ENCODE measurements at regions not wholly inside any gene's neighbourhood (a gene's known extent, or its start where the extent isn't known, plus 50 kb on each side); places are given as distances from the start of the nearest gene placed in this dataset.

GRCh38 chr1:55322842-55323241 is 107.7 kb upstream of the USP24 start:
- no peak for DNase-seq (ENCODE audit: low read depth, low spot score)
- TF ChIP-seq ZNF274 (IDR thresholded peaks at IDR 0.05; ENCODE audit: low read depth, low read length) (no peak), SUZ12 (IDR thresholded peaks at IDR 0.05; ENCODE audit: extremely low read depth, insufficient read depth, insufficient read length) (no peak), YY1 (IDR thresholded peaks at IDR 0.05; ENCODE audit: insufficient read depth, insufficient read length) (no peak)

DNA sequence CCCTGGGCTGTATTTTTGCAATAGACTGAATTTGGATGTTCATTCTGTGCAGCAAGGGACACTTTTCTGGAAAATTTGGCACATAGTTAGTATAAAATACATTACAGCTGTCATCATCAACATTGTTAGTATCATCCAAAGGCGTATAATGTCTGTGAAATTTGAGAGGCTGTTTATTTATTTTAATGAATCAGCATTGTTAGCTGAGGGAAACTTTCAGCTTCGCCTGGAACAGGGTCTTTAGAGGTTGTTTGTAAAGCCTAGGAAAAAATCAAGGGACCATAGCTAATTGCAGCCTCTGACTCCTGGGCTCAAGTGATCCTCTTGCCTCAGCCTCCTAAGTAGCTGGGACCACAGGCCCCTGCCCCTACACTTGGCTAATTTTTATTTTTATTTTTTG is 106.8 kb upstream of the USP24 start:
- H3K9ac ChIP-seq (ENCODE audit: insufficient read length, low read depth): no peak overlapping the region
- no peaks in the 10 kb centered on the region for H3K36me3 ChIP-seq (ENCODE audit: insufficient read depth, insufficient read length, low read length)
- DNase-seq (ENCODE audit: low read depth, low spot score): no peak
- TF ChIP-seq SUZ12 (IDR thresholded peaks at IDR 0.05; ENCODE audit: extremely low read depth, insufficient read depth, insufficient read length) (no peak), YY1 (IDR thresholded peaks at IDR 0.05; ENCODE audit: insufficient read depth, insufficient read length) (no peak), ZNF274 (IDR thresholded peaks at IDR 0.05; ENCODE audit: low read depth, low read length) (no peak)
- peaks cover 2% of the 10 kb centered on the region for H3K4me1 ChIP-seq (ENCODE audit: insufficient read depth, insufficient read length)
- H3K9me3 ChIP-seq (ENCODE audit: insufficient read depth, low read length): no peaks in the 10 kb centered on the region
- H3K4me3 ChIP-seq (ENCODE audit: insufficient read length, low read depth): no peak overlapping the region
- H3K27me3 ChIP-seq (ENCODE audit: insufficient read depth, insufficient read length): no peaks in the 10 kb centered on the region

More at GRCh38 chr1:55322842-55323241, 107.7 kb upstream of the USP24 start:
- Histone ChIP-seq H3K4me1 (ENCODE audit: insufficient read depth, insufficient read length) (no peaks in the 10 kb centered on the region), H3K4me3 (ENCODE audit: insufficient read length, low read depth) (no peak overlapping the region), H3K27me3 (ENCODE audit: insufficient read depth, insufficient read length) (no peaks in the 10 kb centered on the region), H3K9ac (ENCODE audit: insufficient read length, low read depth) (no peak overlapping the region), H3K9me3 (ENCODE audit: insufficient read depth, low read length) (no peaks in the 10 kb centered on the region), H3K36me3 (ENCODE audit: insufficient read depth, insufficient read length, low read length) (no peaks in the 10 kb centered on the region)

DNA sequence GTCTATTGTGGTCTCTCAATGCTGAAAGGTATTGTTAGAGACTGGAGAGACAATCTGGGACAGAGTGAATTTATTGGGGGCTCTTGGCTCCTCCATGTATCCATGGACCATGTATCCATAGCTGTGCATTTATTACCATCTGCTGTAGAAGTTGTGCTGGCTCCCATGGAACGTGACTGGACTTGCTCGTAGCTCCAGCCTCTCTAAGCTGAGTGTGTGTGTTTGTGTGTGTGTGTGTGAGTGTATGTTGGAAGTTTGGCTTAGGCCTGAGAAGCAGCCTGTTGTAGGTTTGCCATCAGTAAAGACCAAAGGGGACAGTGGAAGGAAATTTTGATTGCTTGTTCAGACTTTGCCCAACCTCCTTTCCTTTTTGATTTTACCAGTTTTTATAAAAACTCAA is 105.7 kb upstream of the USP24 start:
- H3K4me3 ChIP-seq (ENCODE audit: insufficient read length, low read depth): no peak overlapping the region
- TF ChIP-seq SUZ12 (IDR thresholded peaks at IDR 0.05; ENCODE audit: extremely low read depth, insufficient read depth, insufficient read length): no peak
- no peak for TF ChIP-seq ZNF274 (IDR thresholded peaks at IDR 0.05; ENCODE audit: low read depth, low read length)
- TF ChIP-seq YY1 (IDR thresholded peaks at IDR 0.05; ENCODE audit: insufficient read depth, insufficient read length): no peak
- no peaks in the 10 kb centered on the region for H3K27me3 ChIP-seq (ENCODE audit: insufficient read depth, insufficient read length)

GRCh38 chr1:55318116-55318817 is 103.1 kb upstream of the USP24 start:
- no peak for TF ChIP-seq YY1 (IDR thresholded peaks at IDR 0.05; ENCODE audit: insufficient read depth, insufficient read length)
- no peak for TF ChIP-seq ZNF274 (IDR thresholded peaks at IDR 0.05; ENCODE audit: low read depth, low read length)
- no peak for TF ChIP-seq SUZ12 (IDR thresholded peaks at IDR 0.05; ENCODE audit: extremely low read depth, insufficient read depth, insufficient read length)
- H3K9me3 ChIP-seq (ENCODE audit: insufficient read depth, low read length): no peaks in the 10 kb centered on the region
- no peaks in the 10 kb centered on the region for H3K27me3 ChIP-seq (ENCODE audit: insufficient read depth, insufficient read length)
- H3K36me3 ChIP-seq (ENCODE audit: insufficient read depth, insufficient read length, low read length): no peaks in the 10 kb centered on the region
- peaks cover 2% of the 10 kb centered on the region for H3K4me1 ChIP-seq (ENCODE audit: insufficient read depth, insufficient read length)
- no peak for DNase-seq (ENCODE audit: low read depth, low spot score)
- H3K4me3 ChIP-seq (ENCODE audit: insufficient read length, low read depth): no peak overlapping the region
- no peak overlapping the region for H3K9ac ChIP-seq (ENCODE audit: insufficient read length, low read depth)

More for the DNA sequence above, 105.7 kb upstream of the USP24 start:
- H3K9ac ChIP-seq (ENCODE audit: insufficient read length, low read depth): no peak overlapping the region
- no peaks in the 10 kb centered on the region for H3K9me3 ChIP-seq (ENCODE audit: insufficient read depth, low read length)
- no peak for DNase-seq (ENCODE audit: low read depth, low spot score)
- no peaks in the 10 kb centered on the region for H3K36me3 ChIP-seq (ENCODE audit: insufficient read depth, insufficient read length, low read length)
- H3K4me1 ChIP-seq (ENCODE audit: insufficient read depth, insufficient read length): peaks cover 2% of the 10 kb centered on the region

DNA sequence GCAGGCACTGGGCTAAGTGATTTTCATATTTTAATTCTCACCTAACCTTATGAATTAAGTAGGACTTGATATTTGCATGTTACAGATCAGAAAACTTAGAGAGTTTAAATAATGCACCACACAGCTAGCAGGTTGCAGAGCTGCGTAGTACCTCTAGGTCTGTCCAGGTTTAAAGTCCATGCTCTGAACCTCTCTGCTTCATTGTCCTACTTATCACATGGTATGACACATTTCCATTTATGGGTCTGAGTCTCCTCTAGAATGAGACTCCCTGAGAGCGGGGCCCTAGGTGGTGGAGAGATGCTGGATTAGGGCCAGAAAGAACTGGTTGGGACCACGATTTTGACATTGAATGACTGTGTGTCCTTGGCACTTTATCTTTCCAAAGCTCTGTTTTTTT is 102.5 kb upstream of the USP24 start:
- no peak overlapping the region for H3K4me3 ChIP-seq (ENCODE audit: insufficient read length, low read depth)
- TF ChIP-seq SUZ12 (IDR thresholded peaks at IDR 0.05; ENCODE audit: extremely low read depth, insufficient read depth, insufficient read length) (no peak), ZNF274 (IDR thresholded peaks at IDR 0.05; ENCODE audit: low read depth, low read length) (no peak)
- DNase-seq (ENCODE audit: low read depth, low spot score): no peak
- H3K9ac ChIP-seq (ENCODE audit: insufficient read length, low read depth): no peak overlapping the region
- no peaks in the 10 kb centered on the region for H3K9me3 ChIP-seq (ENCODE audit: insufficient read depth, low read length)
- H3K36me3 ChIP-seq (ENCODE audit: insufficient read depth, insufficient read length, low read length): no peaks in the 10 kb centered on the region
- peaks cover 2% of the 10 kb centered on the region for H3K4me1 ChIP-seq (ENCODE audit: insufficient read depth, insufficient read length)
- no peaks in the 10 kb centered on the region for H3K27me3 ChIP-seq (ENCODE audit: insufficient read depth, insufficient read length)

DNA sequence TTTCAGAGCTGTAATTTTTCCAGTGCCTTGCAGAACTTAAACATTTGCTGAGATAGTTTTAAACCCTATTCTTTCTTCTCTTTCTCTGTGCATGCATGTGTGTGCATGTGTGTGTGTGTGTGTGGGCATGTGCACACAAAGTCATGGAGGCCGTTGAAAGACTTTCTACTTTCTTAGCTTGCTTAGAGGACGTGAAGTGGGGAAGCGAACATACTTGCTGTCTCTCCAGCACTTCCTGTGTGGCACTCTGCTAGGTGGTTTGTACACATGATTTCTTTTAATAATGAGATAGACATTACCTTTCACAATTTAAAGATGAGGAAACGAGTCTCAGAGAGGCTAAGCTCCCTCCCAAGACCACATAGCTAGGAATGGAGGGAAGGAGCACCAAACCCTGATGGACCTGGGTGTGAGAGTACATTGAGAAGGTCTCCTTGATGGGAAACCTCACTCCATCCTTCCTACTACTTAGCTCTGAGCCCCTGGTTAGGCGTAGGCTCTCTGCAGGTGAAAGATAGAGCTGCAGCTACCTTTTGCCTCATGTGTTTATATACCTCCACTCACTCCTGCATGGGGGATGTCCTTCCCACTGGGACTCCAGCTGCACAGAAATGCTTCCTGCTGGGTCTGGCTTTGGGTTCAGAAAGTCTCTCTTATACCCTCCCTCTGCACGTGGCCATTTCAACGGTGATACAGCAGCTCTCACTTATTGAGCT is 101.9 kb upstream of the USP24 start:
- no peak overlapping the region for H3K9ac ChIP-seq (ENCODE audit: insufficient read length, low read depth)
- H3K27me3 ChIP-seq (ENCODE audit: insufficient read depth, insufficient read length): no peaks in the 10 kb centered on the region
- TF ChIP-seq ZNF274 (IDR thresholded peaks at IDR 0.05; ENCODE audit: low read depth, low read length) (no peak), YY1 (IDR thresholded peaks at IDR 0.05; ENCODE audit: insufficient read depth, insufficient read length) (no peak), SUZ12 (IDR thresholded peaks at IDR 0.05; ENCODE audit: extremely low read depth, insufficient read depth, insufficient read length) (no peak)
- H3K4me1 ChIP-seq (ENCODE audit: insufficient read depth, insufficient read length): peaks cover 2% of the 10 kb centered on the region
- DNase-seq (ENCODE audit: low read depth, low spot score): no peak
- H3K9me3 ChIP-seq (ENCODE audit: insufficient read depth, low read length): no peaks in the 10 kb centered on the region
- H3K4me3 ChIP-seq (ENCODE audit: insufficient read length, low read depth): no peak overlapping the region
- no peaks in the 10 kb centered on the region for H3K36me3 ChIP-seq (ENCODE audit: insufficient read depth, insufficient read length, low read length)

GRCh38 chr1:55316502-55316901 is 101.3 kb upstream of the USP24 start:
- TF ChIP-seq ZNF274 (IDR thresholded peaks at IDR 0.05; ENCODE audit: low read depth, low read length) (no peak), SUZ12 (IDR thresholded peaks at IDR 0.05; ENCODE audit: extremely low read depth, insufficient read depth, insufficient read length) (no peak)
- H3K4me1 ChIP-seq (ENCODE audit: insufficient read depth, insufficient read length): peaks cover 2% of the 10 kb centered on the region
- H3K4me3 ChIP-seq (ENCODE audit: insufficient read length, low read depth): no peak overlapping the region
- no peak overlapping the region for H3K9ac ChIP-seq (ENCODE audit: insufficient read length, low read depth)
- H3K9me3 ChIP-seq (ENCODE audit: insufficient read depth, low read length): no peaks in the 10 kb centered on the region
- H3K36me3 ChIP-seq (ENCODE audit: insufficient read depth, insufficient read length, low read length): no peaks in the 10 kb centered on the region
- no peak for DNase-seq (ENCODE audit: low read depth, low spot score)
- H3K27me3 ChIP-seq (ENCODE audit: insufficient read depth, insufficient read length): no peaks in the 10 kb centered on the region

All from NT2/D1 (cell line).